ENCODE measurements at regions not wholly inside any gene's neighbourhood (a gene's known extent, or its start where the extent isn't known, plus 50 kb on each side); places are given as distances from the start of the nearest gene placed in this dataset.
A peak's percentile ranks its signal among the peaks of the same experiment; 100 is the strongest.

- TF ChIP-seq ATF2 (IDR thresholded peaks at IDR 0.05; ENCODE audit: low read length) (peak; percentile 93), MTA2 (IDR thresholded peaks at IDR 0.05; ENCODE audit: low read depth) (peak; percentile 62), ESRRA (IDR thresholded peaks at IDR 0.05; ENCODE audit: low read length) (no peak), GATAD2B (conservative IDR thresholded peaks at IDR 0.05; ENCODE audit: low read depth) (peak; percentile 81; the same call in 1 of the 2 replicates), NFYA (IDR thresholded peaks at IDR 0.05; ENCODE audit: borderline replicate concordance, low read depth, low read length) (no peak), HCFC1 (IDR thresholded peaks at IDR 0.05; ENCODE audit: low read length) (no peak), SREBF1 (IDR thresholded peaks at IDR 0.05; ENCODE audit: low read length) (no peak), JUND (IDR thresholded peaks at IDR 0.05; ENCODE audit: low read depth, low read length) (no peak), SP1 (IDR thresholded peaks at IDR 0.05; ENCODE audit: low read depth, low read length) (no peak), YY1 (IDR thresholded peaks at IDR 0.05; ENCODE audit: low read depth, low read length) (no peak), BCL3 (IDR thresholded peaks at IDR 0.05; ENCODE audit: borderline replicate concordance, insufficient read depth, low read depth, low read length, poor library complexity, severe bottlenecking) (peak; percentile 99), SRF (IDR thresholded peaks at IDR 0.05; ENCODE audit: low read depth in 2 of 2, low read length in 2 of 2) (no peak), NR2F1 (conservative IDR thresholded peaks at IDR 0.05) (no peak), ZNF217 (IDR thresholded peaks at IDR 0.05) (peak; percentile 42; the same call in 1 of the 2 replicates), RBBP5 (conservative IDR thresholded peaks at IDR 0.05) (no peak), BACH1 (IDR thresholded peaks at IDR 0.05; ENCODE audit: borderline replicate concordance) (peak; percentile 83; the same call in 1 of the 2 replicates), CEBPB (IDR thresholded peaks at IDR 0.05; ENCODE audit: borderline replicate concordance in 1 of 2, low read depth in 2 of 2, low read length in 2 of 2) (peak; percentile 41 to 65; a peak in 3 of 4 replicates), BMI1 (IDR thresholded peaks at IDR 0.05; ENCODE audit: borderline replicate concordance) (no peak), SUPT20H (IDR thresholded peaks at IDR 0.05; ENCODE audit: borderline replicate concordance, control insufficient read depth, low read depth, low read length) (no peak), USF2 (IDR thresholded peaks at IDR 0.05; ENCODE audit: borderline replicate concordance, low read depth, low read length) (no peak), ATF3 (IDR thresholded peaks at IDR 0.05; ENCODE audit: borderline replicate concordance, extremely low read depth, low read depth, low read length) (no peak), CHD2 (IDR thresholded peaks at IDR 0.05; ENCODE audit: borderline replicate concordance, low read depth, low read length) (no peak)
- TF ChIP-seq, protein P1, sequence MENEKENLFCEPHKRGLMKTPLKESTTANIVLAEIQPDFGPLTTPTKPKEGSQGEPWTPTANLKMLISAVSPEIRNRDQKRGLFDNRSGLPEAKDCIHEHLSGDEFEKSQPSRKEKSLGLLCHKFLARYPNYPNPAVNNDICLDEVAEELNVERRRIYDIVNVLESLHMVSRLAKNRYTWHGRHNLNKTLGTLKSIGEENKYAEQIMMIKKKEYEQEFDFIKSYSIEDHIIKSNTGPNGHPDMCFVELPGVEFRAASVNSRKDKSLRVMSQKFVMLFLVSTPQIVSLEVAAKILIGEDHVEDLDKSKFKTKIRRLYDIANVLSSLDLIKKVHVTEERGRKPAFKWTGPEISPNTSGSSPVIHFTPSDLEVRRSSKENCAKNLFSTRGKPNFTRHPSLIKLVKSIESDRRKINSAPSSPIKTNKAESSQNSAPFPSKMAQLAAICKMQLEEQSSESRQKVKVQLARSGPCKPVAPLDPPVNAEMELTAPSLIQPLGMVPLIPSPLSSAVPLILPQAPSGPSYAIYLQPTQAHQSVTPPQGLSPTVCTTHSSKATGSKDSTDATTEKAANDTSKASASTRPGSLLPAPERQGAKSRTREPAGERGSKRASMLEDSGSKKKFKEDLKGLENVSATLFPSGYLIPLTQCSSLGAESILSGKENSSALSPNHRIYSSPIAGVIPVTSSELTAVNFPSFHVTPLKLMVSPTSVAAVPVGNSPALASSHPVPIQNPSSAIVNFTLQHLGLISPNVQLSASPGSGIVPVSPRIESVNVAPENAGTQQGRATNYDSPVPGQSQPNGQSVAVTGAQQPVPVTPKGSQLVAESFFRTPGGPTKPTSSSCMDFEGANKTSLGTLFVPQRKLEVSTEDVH (IDR thresholded peaks at IDR 0.05; ENCODE audit: low read depth, partially characterized antibody) = no peak
- TF ChIP-seq, protein P2, sequence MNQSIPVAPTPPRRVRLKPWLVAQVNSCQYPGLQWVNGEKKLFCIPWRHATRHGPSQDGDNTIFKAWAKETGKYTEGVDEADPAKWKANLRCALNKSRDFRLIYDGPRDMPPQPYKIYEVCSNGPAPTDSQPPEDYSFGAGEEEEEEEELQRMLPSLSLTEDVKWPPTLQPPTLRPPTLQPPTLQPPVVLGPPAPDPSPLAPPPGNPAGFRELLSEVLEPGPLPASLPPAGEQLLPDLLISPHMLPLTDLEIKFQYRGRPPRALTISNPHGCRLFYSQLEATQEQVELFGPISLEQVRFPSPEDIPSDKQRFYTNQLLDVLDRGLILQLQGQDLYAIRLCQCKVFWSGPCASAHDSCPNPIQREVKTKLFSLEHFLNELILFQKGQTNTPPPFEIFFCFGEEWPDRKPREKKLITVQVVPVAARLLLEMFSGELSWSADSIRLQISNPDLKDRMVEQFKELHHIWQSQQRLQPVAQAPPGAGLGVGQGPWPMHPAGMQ (IDR thresholded peaks at IDR 0.05; ENCODE audit: borderline replicate concordance) = no peak
These were observed 98.4 kb upstream of the DUSP22 start (continued) for GRCh38 chr6:193773-194310.
